GM06990 (cell line): ENCODE measurements at regions not wholly inside any gene's neighbourhood (a gene's known extent, or its start where the extent isn't known, plus 50 kb on each side); places are given as distances from the start of the nearest gene placed in this dataset.

Experiments used
- DNase-seq: peaks from one replicate; pipeline ENCODE4 v3.0.0-alpha.2; 2011; ENCODE audit not compliant: insufficient read length; ENCODE audit errors: extremely low read depth
- H3K27me3 ChIP-seq: replicated peaks from 2 replicates; pipeline ENCODE4 v1.6.0; 2011; ENCODE audit warnings: low read length; ENCODE audit not compliant: control insufficient read depth, insufficient read depth
- H3K36me3 ChIP-seq: 2 replicates; pipeline ENCODE4 v1.5.1; 2011; ENCODE audit warnings: low read length; ENCODE audit not compliant: control insufficient read depth, insufficient read depth
- H3K4me3 ChIP-seq: replicated peaks from 2 replicates; pipeline ENCODE4 v1.5.1; 2011; ENCODE audit warnings: low read depth, mild to moderate bottlenecking, control low read depth, low read length
- CTCF ChIP-seq: IDR thresholded peaks from 2 replicates; pipeline ENCODE4 v1.5.1; 2011; ENCODE audit warnings: low read length, control low read depth, mild to moderate bottlenecking, inconsistent platforms; ENCODE audit not compliant: insufficient read depth, poor library complexity, severe bottlenecking

GRCh38 chr17:33433581-33433980 lies 140.5 kb upstream of the ASIC2 start:
- Histone ChIP-seq H3K4me3 (no peak overlapping the region), H3K36me3 (no peaks in the 10 kb centered on the region), H3K27me3 (no peaks in the 10 kb centered on the region)
- no peak for TF ChIP-seq CTCF
- DNase-seq = no peak

- no peaks in the 10 kb centered on the region for H3K36me3 ChIP-seq
- no peak for TF ChIP-seq CTCF
- DNase-seq = no peak
- H3K4me3 ChIP-seq = no peak overlapping the region
- no peaks in the 10 kb centered on the region for H3K27me3 ChIP-seq
These were observed 141.7 kb upstream of the ASIC2 start for GRCh38 chr17:33434841-33435240.

GRCh38 chr17:33435721-33436301 lies 142.7 kb upstream of the ASIC2 start:
- Histone ChIP-seq H3K36me3 (no peaks in the 10 kb centered on the region), H3K4me3 (no peak overlapping the region), H3K27me3 (no peaks in the 10 kb centered on the region)
- no peak for DNase-seq
- TF ChIP-seq CTCF = no peak

- no peaks in the 10 kb centered on the region for H3K36me3 ChIP-seq
- TF ChIP-seq CTCF = no peak
- no peak for DNase-seq
- no peaks in the 10 kb centered on the region for H3K27me3 ChIP-seq
- H3K4me3 ChIP-seq = no peak overlapping the region
These were observed 143.2 kb upstream of the ASIC2 start for GRCh38 chr17:33436321-33436720.

- DNase-seq = no peak
- TF ChIP-seq CTCF = no peak
- Histone ChIP-seq H3K27me3 (no peaks in the 10 kb centered on the region), H3K4me3 (no peak overlapping the region), H3K36me3 (no peaks in the 10 kb centered on the region)
These were observed 145.0 kb upstream of the ASIC2 start for GRCh38 chr17:33438139-33438538.

DNA sequence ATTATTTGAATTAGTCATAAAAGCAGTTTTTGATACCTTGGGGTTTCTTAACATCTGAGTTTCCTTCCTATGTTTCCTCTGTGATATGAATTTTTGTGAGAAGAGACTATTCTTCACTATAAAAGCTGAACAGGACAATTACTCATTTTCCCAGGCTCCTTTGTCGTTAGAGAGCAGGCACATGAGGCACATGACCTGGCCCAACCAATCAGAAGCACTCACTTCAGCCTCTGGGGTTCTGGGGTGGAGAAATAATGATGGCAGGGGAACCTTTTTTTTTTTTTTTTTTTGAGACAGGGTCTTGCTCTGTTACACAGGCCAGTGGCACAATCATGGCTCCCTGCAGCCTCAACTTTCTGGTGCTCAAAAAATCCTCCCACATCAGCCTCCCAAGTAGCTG lies 145.5 kb upstream of the ASIC2 start:
- TF ChIP-seq CTCF = no peak
- no peak for DNase-seq
- Histone ChIP-seq H3K4me3 (no peak overlapping the region), H3K36me3 (no peaks in the 10 kb centered on the region), H3K27me3 (no peaks in the 10 kb centered on the region)
